ENCODE measurements at regions not wholly inside any gene's neighbourhood (a gene's known extent, or its start where the extent isn't known, plus 50 kb on each side); places are given as distances from the start of the nearest gene placed in this dataset.
"Not testable (repeated sequence)": the region's sequence is repeated elsewhere in the genome, so short reads cannot be mapped to it uniquely, and the experiment has no call there.

DNA sequence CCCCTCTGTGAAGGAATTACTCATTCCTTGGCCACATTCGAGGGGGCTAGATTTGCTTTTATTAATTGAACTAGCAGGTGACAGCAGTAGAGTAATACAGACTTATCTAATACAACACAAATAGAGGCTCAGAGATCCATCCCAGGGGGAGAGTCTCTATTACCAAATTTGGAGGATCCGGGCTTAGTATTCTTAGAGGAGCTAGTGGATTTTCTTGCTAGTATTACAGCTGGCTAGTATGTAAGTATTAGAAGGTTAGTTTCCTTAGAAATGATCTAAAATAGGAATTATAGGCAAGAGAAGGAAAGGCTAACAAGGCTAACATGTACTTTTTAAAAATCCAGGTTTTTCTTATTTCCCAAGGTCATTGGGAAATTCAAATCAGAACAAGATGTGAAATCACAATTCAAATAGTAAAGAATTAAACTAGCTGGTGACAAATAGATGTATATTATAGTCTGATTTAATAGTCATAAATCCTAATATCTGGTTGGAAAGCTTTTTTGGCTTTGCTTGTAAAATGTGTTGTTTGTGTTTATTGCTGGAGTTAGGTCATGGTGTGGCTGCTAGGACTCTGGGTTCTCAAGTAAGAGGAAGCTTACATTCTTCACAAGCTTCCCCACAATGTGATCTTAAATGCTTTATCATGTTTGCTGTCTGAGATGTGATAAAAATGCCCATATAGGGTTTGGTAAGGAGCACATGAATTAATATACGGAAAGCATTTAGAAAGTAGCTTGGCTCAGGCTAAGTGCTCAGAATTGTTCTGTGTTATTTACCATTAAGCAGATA, 160.4 kb upstream of the MPDZ start:
- TF ChIP-seq, protein P1, sequence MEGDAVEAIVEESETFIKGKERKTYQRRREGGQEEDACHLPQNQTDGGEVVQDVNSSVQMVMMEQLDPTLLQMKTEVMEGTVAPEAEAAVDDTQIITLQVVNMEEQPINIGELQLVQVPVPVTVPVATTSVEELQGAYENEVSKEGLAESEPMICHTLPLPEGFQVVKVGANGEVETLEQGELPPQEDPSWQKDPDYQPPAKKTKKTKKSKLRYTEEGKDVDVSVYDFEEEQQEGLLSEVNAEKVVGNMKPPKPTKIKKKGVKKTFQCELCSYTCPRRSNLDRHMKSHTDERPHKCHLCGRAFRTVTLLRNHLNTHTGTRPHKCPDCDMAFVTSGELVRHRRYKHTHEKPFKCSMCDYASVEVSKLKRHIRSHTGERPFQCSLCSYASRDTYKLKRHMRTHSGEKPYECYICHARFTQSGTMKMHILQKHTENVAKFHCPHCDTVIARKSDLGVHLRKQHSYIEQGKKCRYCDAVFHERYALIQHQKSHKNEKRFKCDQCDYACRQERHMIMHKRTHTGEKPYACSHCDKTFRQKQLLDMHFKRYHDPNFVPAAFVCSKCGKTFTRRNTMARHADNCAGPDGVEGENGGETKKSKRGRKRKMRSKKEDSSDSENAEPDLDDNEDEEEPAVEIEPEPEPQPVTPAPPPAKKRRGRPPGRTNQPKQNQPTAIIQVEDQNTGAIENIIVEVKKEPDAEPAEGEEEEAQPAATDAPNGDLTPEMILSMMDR (conservative IDR thresholded peaks at IDR 0.05 in 1 of 2, IDR thresholded peaks at IDR 0.05 in 1 of 2; ENCODE audit: low read depth in 1 of 2, low read length in 2 of 2) = no peak
- TF ChIP-seq EZH2 (IDR thresholded peaks at IDR 0.05; ENCODE audit: low read length, missing control alignments) = no peak
- Histone ChIP-seq H4K20me1 (ENCODE audit: control insufficient read depth, extremely low read depth, insufficient read depth, low read length) (no peaks in the 10 kb centered on the region), H3K27me3 (ENCODE audit: control insufficient read depth, insufficient read depth, low read length) (no peaks in the 10 kb centered on the region)

DNA sequence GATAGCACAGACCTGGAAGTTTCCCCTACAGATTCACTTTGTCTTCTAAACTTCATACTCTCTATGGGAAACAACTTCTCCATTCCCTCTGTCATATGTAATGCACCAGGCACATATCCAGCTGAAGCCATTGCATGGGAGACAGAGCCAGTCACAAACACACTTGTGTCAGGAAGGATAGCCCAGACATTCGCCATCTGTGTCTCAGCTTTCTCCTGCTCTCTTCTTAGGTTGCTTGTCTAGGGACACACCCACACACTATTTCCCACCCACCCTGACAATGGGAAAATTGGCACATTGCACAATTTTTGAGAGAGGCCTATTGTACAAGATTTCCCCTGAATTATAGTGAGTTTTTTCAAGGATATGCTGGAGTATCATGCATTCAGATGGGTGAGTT, 158.4 kb upstream of the MPDZ start:
- Histone ChIP-seq H4K20me1 (ENCODE audit: control insufficient read depth, extremely low read depth, insufficient read depth, low read length) (no peaks in the 10 kb centered on the region), H3K4me3 (replicated peaks in 1 of 4; ENCODE audit: control extremely low read depth in 1 of 4, insufficient read depth in 1 of 4, low read depth in 3 of 4, low read length in 4 of 4) (no peak overlapping the region), H3K79me2 (ENCODE audit: control insufficient read depth, insufficient read depth, low read length) (no peaks in the 10 kb centered on the region), H3K4me2 (ENCODE audit: extremely low read depth, insufficient read depth, low read length) (no peak overlapping the region), H2AFZ (ENCODE audit: low read length) (no peak overlapping the region), H3K4me1 (ENCODE audit: control insufficient read depth, extremely low read depth, insufficient read depth, low read length) (no peaks in the 10 kb centered on the region), H3K9ac (ENCODE audit: insufficient read depth, low read length) (no peak overlapping the region), H3K9me3 (ENCODE audit: control insufficient read depth, insufficient read depth, low read depth, low read length) (no peaks in the 10 kb centered on the region), H3K36me3 (ENCODE audit: control insufficient read depth, insufficient read depth, low read length) (no peaks in the 10 kb centered on the region), H3K27me3 (ENCODE audit: control insufficient read depth, insufficient read depth, low read length) (no peaks in the 10 kb centered on the region), H3K27ac (ENCODE audit: insufficient read depth, low read length) (no peak overlapping the region)
- TF ChIP-seq, protein P1 (conservative IDR thresholded peaks at IDR 0.05 in 1 of 2, IDR thresholded peaks at IDR 0.05 in 1 of 2; ENCODE audit: low read depth in 1 of 2, low read length in 2 of 2) = no peak
- no peak for TF ChIP-seq EZH2 (IDR thresholded peaks at IDR 0.05; ENCODE audit: low read length, missing control alignments)
- no peak for DNase-seq (ENCODE audit: low read depth in 2 of 2)

More for the DNA sequence above, 160.4 kb upstream of the MPDZ start:
- H3K4me2 ChIP-seq (ENCODE audit: extremely low read depth, insufficient read depth, low read length) = no peak overlapping the region
- H3K27ac ChIP-seq (ENCODE audit: insufficient read depth, low read length) = no peak overlapping the region
- no peak overlapping the region for H3K4me3 ChIP-seq (replicated peaks in 1 of 4; ENCODE audit: control extremely low read depth in 1 of 4, insufficient read depth in 1 of 4, low read depth in 3 of 4, low read length in 4 of 4)
- no peak overlapping the region for H3K9ac ChIP-seq (ENCODE audit: insufficient read depth, low read length)
- H3K79me2 ChIP-seq (ENCODE audit: control insufficient read depth, insufficient read depth, low read length) = no peaks in the 10 kb centered on the region
- no peaks in the 10 kb centered on the region for H3K9me3 ChIP-seq (ENCODE audit: control insufficient read depth, insufficient read depth, low read depth, low read length)
- H3K36me3 ChIP-seq (ENCODE audit: control insufficient read depth, insufficient read depth, low read length) = no peaks in the 10 kb centered on the region
- no peak overlapping the region for H2AFZ ChIP-seq (ENCODE audit: low read length)
- no peaks in the 10 kb centered on the region for H3K4me1 ChIP-seq (ENCODE audit: control insufficient read depth, extremely low read depth, insufficient read depth, low read length)
- DNase-seq (ENCODE audit: low read depth in 2 of 2) = no peak

DNA sequence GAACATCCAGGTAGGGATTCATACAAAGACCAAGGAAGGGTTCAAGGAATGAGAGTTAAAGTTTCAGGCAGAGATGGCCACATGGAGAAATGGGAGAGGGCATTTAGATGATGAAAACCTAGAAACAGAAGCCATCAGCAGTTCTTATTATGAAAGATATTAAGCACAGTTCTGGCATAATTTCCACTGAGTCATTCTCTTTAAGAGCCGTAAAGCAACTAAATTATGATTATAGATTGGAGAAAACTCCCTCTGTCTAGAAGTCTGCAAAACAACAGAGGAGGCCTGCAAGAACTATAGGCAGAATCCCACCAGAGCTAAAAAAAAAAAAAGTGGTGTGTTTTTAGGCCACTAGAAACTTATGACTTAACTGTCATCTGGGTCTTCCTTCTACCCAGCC, 157.1 kb upstream of the MPDZ start:
- Histone ChIP-seq H3K4me3 (replicated peaks in 1 of 4; ENCODE audit: control extremely low read depth in 1 of 4, insufficient read depth in 1 of 4, low read depth in 3 of 4, low read length in 4 of 4) (no peak overlapping the region), H2AFZ (ENCODE audit: low read length) (no peak overlapping the region), H4K20me1 (ENCODE audit: control insufficient read depth, extremely low read depth, insufficient read depth, low read length) (no peaks in the 10 kb centered on the region), H3K4me1 (ENCODE audit: control insufficient read depth, extremely low read depth, insufficient read depth, low read length) (no peaks in the 10 kb centered on the region), H3K27ac (ENCODE audit: insufficient read depth, low read length) (no peak overlapping the region), H3K79me2 (ENCODE audit: control insufficient read depth, insufficient read depth, low read length) (no peaks in the 10 kb centered on the region), H3K9ac (ENCODE audit: insufficient read depth, low read length) (no peak overlapping the region), H3K4me2 (ENCODE audit: extremely low read depth, insufficient read depth, low read length) (no peak overlapping the region), H3K36me3 (ENCODE audit: control insufficient read depth, insufficient read depth, low read length) (no peaks in the 10 kb centered on the region), H3K27me3 (ENCODE audit: control insufficient read depth, insufficient read depth, low read length) (no peaks in the 10 kb centered on the region), H3K9me3 (ENCODE audit: control insufficient read depth, insufficient read depth, low read depth, low read length) (no peaks in the 10 kb centered on the region)
- DNase-seq (ENCODE audit: low read depth in 2 of 2) = peak in 1 of 2 donors; percentile 60
- TF ChIP-seq EZH2 (IDR thresholded peaks at IDR 0.05; ENCODE audit: low read length, missing control alignments) = no peak
- TF ChIP-seq, protein P1 (conservative IDR thresholded peaks at IDR 0.05 in 1 of 2, IDR thresholded peaks at IDR 0.05 in 1 of 2; ENCODE audit: low read depth in 1 of 2, low read length in 2 of 2) = no peak

DNA sequence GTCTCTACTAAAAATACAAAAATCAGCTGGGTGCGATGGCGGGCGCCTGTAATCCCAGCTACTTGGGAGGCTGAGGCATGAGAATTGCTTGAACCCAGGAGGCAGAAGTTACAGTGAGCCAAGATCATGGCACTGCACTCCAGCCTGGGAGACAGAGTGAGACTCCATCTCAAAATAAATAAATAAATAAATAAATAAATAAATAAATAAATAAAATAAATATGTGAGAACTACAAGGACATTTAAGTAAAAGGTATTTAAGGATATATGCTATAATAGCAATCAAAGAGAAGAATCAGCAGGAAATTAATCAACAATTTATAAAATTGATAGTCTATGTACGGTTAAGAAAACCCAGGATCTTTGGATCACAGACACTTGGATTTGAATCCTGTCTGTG, 154.0 kb upstream of the MPDZ start:
- H2AFZ ChIP-seq (ENCODE audit: low read length); H4K20me1 ChIP-seq (ENCODE audit: control insufficient read depth, extremely low read depth, insufficient read depth, low read length); H3K27me3 ChIP-seq (ENCODE audit: control insufficient read depth, insufficient read depth, low read length); H3K36me3 ChIP-seq (ENCODE audit: control insufficient read depth, insufficient read depth, low read length); H3K4me2 ChIP-seq (ENCODE audit: extremely low read depth, insufficient read depth, low read length); DNase-seq (ENCODE audit: low read depth in 2 of 2); H3K9me3 ChIP-seq (ENCODE audit: control insufficient read depth, insufficient read depth, low read depth, low read length); H3K9ac ChIP-seq (ENCODE audit: insufficient read depth, low read length); H3K4me3 ChIP-seq (replicated peaks in 1 of 4; ENCODE audit: control extremely low read depth in 1 of 4, insufficient read depth in 1 of 4, low read depth in 3 of 4, low read length in 4 of 4); H3K79me2 ChIP-seq (ENCODE audit: control insufficient read depth, insufficient read depth, low read length); H3K4me1 ChIP-seq (ENCODE audit: control insufficient read depth, extremely low read depth, insufficient read depth, low read length); H3K27ac ChIP-seq (ENCODE audit: insufficient read depth, low read length): not testable (repeated sequence)
